Transverse colon (tissue), 4 donors: ENCODE measurements at regions not wholly inside any gene's neighbourhood (a gene's known extent, or its start where the extent isn't known, plus 50 kb on each side); places are given as distances from the start of the nearest gene placed in this dataset.

ENCODE experiments used
- CTCF ChIP-seq, 5 experiments: fragments of 200-600 bp in 3 of 5; fragments of 450-650 bp in 2 of 5; sonication (generic) in 3 of 5; IDR thresholded peaks; 1 replicate in 2 of 5; 2 replicates in 3 of 5; pipeline ENCODE4 v1.5.1; 2016 to 2017; ENCODE audit warnings: antibody characterized with exemption in 5 of 5, inconsistent platforms in 3 of 5, mild to moderate bottlenecking in 2 of 5, moderate library complexity in 1 of 5
- POLR2A ChIP-seq: fragments of 450-650 bp; IDR thresholded peaks from one replicate; pipeline ENCODE4 v1.6.1; 2016; ENCODE audit warnings: antibody characterized with exemption, mild to moderate bottlenecking, moderate library complexity
- POLR2AphosphoS5 ChIP-seq, 3 donors: sonication (generic); formaldehyde crosslinking; IDR thresholded peaks; one replicate each; pipeline ENCODE4 v1.6.1; 2016; ENCODE audit warnings: antibody characterized with exemption in 3 of 3

- no peak for TF ChIP-seq CTCF (IDR thresholded peaks at IDR 0.05)
- no peak for TF ChIP-seq POLR2AphosphoS5 (IDR thresholded peaks at IDR 0.05)
- TF ChIP-seq POLR2A, result no peak
Observed at GRCh38 chr9:88291856-88292255, 96.4 kb upstream of the SPIN1 start.
